Mammary epithelial cell (primary cell): ENCODE measurements at regions not wholly inside any gene's neighbourhood (a gene's known extent, or its start where the extent isn't known, plus 50 kb on each side); places are given as distances from the start of the nearest gene placed in this dataset.

Experiments used
- EZH2 ChIP-seq: IDR thresholded peaks from 2 replicates; pipeline ENCODE4 v1.6.1; 2012; ENCODE audit warnings: low read length, inconsistent platforms, borderline replicate concordance
- TF ChIP-seq, protein P1 (sequence below), 2 donors: IDR thresholded peaks in 1 of 2; conservative IDR thresholded peaks in 1 of 2; 2 replicates each; pipeline ENCODE4 v1.5.1; 2011 to 2012; ENCODE audit warnings: inconsistent platforms in 2 of 2, low read length in 2 of 2, mild to moderate bottlenecking in 2 of 2, control low read depth in 1 of 2, low read depth in 1 of 2; ENCODE audit not compliant: insufficient read depth in 1 of 2; ENCODE audit errors: extremely low read depth in 1 of 2

DNA sequence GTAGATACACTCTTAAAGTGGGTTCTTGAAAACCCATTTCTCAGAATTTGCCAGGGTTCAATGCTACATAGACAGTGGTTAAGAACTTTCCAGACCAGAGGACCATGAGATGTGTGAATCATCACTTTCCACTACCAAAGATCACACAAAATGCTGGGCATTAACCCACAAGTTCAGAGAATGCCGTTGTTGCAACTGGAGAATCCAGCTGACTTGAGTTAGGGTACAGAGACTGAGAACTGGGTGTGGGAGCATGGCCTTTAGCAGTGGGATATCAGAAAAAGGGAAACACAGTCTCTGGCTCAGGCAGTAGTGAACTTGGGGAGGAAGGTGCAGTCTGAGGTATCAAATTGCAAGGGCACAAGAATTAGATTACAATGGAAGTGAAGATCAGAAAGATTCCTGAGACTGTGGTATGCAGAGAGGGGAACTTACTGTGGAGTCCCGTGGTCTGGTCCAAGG is 51.5 kb upstream of the WDFY2 start:
- TF ChIP-seq, protein P1, sequence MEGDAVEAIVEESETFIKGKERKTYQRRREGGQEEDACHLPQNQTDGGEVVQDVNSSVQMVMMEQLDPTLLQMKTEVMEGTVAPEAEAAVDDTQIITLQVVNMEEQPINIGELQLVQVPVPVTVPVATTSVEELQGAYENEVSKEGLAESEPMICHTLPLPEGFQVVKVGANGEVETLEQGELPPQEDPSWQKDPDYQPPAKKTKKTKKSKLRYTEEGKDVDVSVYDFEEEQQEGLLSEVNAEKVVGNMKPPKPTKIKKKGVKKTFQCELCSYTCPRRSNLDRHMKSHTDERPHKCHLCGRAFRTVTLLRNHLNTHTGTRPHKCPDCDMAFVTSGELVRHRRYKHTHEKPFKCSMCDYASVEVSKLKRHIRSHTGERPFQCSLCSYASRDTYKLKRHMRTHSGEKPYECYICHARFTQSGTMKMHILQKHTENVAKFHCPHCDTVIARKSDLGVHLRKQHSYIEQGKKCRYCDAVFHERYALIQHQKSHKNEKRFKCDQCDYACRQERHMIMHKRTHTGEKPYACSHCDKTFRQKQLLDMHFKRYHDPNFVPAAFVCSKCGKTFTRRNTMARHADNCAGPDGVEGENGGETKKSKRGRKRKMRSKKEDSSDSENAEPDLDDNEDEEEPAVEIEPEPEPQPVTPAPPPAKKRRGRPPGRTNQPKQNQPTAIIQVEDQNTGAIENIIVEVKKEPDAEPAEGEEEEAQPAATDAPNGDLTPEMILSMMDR (conservative IDR thresholded peaks at IDR 0.05 in 1 of 2, IDR thresholded peaks at IDR 0.05 in 1 of 2; ENCODE audit: extremely low read depth in 1 of 2, insufficient read depth in 1 of 2, low read depth in 1 of 2, low read length in 2 of 2) = no peak
- no peak for TF ChIP-seq EZH2
